Hindlimb muscle (tissue), 1 donor: ENCODE measurements at regions not wholly inside any gene's neighbourhood (a gene's known extent, or its start where the extent isn't known, plus 50 kb on each side); places are given as distances from the start of the nearest gene placed in this dataset.

Source experiments
- DNase-seq: peaks from one replicate; pipeline ENCODE4 v3.0.0-alpha.2; 2013

GRCh38 chr5:174376726-174377373 lies 331.3 kb downstream of the NSG2 start:
- no peak for DNase-seq

GRCh38 chr5:174378121-174378874 lies 332.8 kb downstream of the NSG2 start:
- DNase-seq, result no peak

GRCh38 chr5:174380311-174380710 lies 334.8 kb downstream of the NSG2 start:
- DNase-seq, result no peak

GRCh38 chr5:174381241-174381640 lies 335.7 kb downstream of the NSG2 start:
- DNase-seq, result no peak

GRCh38 chr5:174383210-174384167 lies 338.0 kb downstream of the NSG2 start:
- DNase-seq, result no peak

GRCh38 chr5:174384509-174384947 lies 339.0 kb downstream of the NSG2 start:
- peak; percentile 8 for DNase-seq

GRCh38 chr5:174386306-174386705 lies 338.1 kb upstream of the MSX2 start:
- no peak for DNase-seq

- no peak for DNase-seq
These were observed 337.5 kb upstream of the MSX2 start for GRCh38 chr5:174386846-174387245.

GRCh38 chr5:174387448-174387847 lies 336.9 kb upstream of the MSX2 start:
- no peak for DNase-seq

GRCh38 chr5:174392892-174393291 lies 331.5 kb upstream of the MSX2 start:
- no peak for DNase-seq

GRCh38 chr5:174396541-174396940 lies 327.8 kb upstream of the MSX2 start:
- no peak for DNase-seq

- no peak for DNase-seq
These were observed 327.2 kb upstream of the MSX2 start for GRCh38 chr5:174397206-174397605.

GRCh38 chr5:174398171-174398570 lies 326.2 kb upstream of the MSX2 start:
- DNase-seq, result no peak

- DNase-seq, result no peak
These were observed 325.0 kb upstream of the MSX2 start for GRCh38 chr5:174399411-174399810.

- DNase-seq, result no peak
These were observed 323.9 kb upstream of the MSX2 start for GRCh38 chr5:174400461-174400860.

- DNase-seq, result no peak
These were observed 322.6 kb upstream of the MSX2 start for GRCh38 chr5:174401793-174402192.

GRCh38 chr5:174402222-174402812 lies 322.1 kb upstream of the MSX2 start:
- no peak for DNase-seq

- no peak for DNase-seq
These were observed 319.5 kb upstream of the MSX2 start for GRCh38 chr5:174404848-174405247.

- DNase-seq, result no peak
These were observed 315.3 kb upstream of the MSX2 start for GRCh38 chr5:174409070-174409469.

- DNase-seq, result no peak
These were observed 314.4 kb upstream of the MSX2 start for GRCh38 chr5:174409971-174410370.

- no peak for DNase-seq
These were observed 313.5 kb upstream of the MSX2 start for GRCh38 chr5:174410716-174411478.

- no peak for DNase-seq
These were observed 312.9 kb upstream of the MSX2 start for GRCh38 chr5:174411479-174411819.
